ENCODE measurements at regions not wholly inside any gene's neighbourhood (a gene's known extent, or its start where the extent isn't known, plus 50 kb on each side); places are given as distances from the start of the nearest gene placed in this dataset.
A peak's percentile ranks its signal among the peaks of the same experiment; 100 is the strongest.

GRCh38 chr4:41390661-41391060, 133.9 kb downstream of the UCHL1 start:
- no peak for DNase-seq

GRCh38 chr4:41391271-41391670, 134.5 kb downstream of the UCHL1 start:
- no peak for DNase-seq

DNA sequence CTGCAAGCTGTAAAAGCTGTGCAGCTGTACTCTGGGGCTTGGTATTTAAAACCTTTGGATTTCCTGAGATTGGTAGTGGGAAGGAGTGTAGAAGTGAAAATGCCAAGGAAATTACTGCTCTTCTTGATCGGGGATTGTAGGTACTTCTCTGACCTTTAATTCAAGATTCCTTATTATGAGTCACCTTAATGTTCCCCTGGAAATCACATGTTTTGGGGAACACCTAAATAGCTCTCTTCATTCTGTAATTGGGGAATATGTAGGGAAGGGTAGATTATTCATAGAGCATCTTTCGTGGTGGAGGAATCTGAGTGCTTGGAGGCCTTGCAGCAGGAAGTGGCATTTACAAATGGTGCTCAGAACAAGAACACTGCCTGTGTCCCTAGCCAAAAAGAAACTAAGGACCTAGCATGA, 137.8 kb downstream of the UCHL1 start:
- no peak for DNase-seq

DNA sequence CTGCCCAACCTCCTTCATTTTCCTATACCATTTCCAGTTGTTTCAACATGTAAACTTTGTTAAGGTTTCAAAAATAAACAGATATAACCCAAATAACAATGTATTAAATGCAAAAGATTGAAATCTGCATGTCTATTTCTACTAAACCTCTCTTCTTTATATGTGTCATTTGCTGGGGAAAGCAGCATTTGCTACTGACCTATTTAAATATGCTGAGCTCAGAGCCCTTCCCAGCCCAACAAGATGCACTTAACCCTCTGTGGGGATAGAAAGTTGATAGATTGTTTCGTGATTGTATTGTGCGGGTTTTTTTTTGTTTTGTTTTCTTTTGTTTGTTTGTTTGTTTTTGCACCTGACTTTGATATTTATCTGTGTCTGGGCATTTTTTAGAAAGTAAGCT, 139.5 kb downstream of the UCHL1 start:
- DNase-seq: no peak

GRCh38 chr4:41396869-41397268, 140.1 kb downstream of the UCHL1 start:
- no peak for DNase-seq

DNA sequence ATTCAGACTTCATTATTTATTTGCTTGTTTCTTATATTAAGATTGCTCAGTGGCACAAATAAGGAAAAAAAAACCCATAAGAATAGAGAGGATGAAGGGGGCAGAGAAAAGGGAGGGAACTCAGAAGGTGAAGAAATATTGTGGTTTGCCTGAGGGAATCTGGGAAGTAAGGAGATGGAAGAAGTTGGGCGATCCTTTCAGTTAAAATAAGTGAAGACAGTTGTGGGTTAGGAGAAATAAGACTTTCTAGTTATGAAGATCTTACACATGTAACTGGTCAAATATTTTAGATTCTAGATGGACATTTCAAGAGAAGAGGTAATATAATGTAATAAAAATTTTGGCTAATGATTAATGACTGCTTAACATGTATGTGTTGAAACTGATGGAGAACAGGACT, 138.7 kb upstream of the LIMCH1 start:
- DNase-seq: peak; percentile 56

GRCh38 chr4:41400296-41400695, 137.7 kb upstream of the LIMCH1 start:
- DNase-seq: peak; percentile 40

DNA sequence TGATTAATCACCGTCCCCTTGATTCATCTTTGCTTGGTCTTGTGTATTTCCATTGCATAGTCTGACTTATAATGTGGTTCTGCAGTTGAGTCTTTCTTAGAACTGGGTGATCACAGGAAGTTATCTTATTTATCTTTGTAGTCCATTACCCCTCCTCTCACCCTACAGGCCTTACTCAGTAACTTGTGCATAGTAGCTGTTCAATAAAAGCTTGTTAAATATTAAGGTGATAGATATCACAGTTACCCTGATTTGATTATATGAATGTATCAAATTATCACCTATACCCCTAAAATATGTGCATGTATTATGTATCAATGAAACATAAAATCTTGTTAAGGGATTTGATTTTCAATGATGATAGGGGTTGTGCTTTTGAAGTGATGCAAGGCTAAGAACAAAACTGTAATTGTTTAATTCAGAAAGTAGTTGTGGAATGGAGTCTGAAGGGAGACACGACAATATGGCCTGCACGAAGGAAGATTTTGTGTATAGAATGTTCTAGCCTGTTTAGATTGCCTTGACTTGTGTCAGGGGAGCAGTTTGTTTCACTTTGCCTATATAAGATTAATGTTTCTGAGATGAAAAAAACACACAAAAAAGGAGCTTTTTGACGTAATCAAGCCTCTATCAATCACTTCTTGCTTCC, 132.4 kb upstream of the LIMCH1 start:
- DNase-seq: no peak

- no peak for DNase-seq
Observed at GRCh38 chr4:41406113-41406516, 131.8 kb upstream of the LIMCH1 start.

DNA sequence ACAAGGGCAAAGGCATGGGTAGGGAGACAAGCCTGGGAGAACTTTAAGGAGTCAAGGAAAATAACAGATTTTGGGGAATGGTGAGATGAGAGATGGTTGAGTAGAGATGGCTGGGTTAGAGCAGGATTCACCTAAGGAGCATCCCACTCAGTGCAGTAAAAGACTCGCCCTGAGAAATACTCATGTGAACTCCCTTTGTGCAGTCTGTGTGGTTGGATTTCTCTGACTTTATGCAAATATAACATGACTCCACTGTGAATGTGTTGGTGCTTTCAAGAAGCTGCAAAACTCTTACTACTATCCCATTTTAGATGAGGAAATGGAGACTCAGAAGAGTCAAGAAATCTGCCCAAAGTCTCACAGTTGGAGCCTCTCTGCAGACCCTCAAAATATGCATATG, 129.8 kb upstream of the LIMCH1 start:
- DNase-seq: no peak

- no peak for DNase-seq
Observed at GRCh38 chr4:41408859-41409593, 128.9 kb upstream of the LIMCH1 start.

DNA sequence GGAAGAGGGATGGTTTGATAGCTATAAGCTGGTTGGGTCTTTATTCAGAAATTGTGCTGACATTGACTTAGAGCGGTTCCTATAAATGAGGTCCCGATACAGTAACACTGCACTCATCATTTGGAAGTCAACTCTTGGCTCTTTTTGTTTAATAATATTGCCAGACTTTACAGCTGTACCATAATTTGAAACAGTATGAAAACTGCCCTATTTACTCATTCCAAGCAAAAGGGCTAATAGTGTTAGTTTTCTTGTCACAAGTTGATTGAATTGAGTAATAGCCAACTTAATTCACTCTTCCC, 128.4 kb upstream of the LIMCH1 start:
- no peak for DNase-seq

- DNase-seq: no peak
Observed at GRCh38 chr4:41410049-41410448, 127.9 kb upstream of the LIMCH1 start.

DNA sequence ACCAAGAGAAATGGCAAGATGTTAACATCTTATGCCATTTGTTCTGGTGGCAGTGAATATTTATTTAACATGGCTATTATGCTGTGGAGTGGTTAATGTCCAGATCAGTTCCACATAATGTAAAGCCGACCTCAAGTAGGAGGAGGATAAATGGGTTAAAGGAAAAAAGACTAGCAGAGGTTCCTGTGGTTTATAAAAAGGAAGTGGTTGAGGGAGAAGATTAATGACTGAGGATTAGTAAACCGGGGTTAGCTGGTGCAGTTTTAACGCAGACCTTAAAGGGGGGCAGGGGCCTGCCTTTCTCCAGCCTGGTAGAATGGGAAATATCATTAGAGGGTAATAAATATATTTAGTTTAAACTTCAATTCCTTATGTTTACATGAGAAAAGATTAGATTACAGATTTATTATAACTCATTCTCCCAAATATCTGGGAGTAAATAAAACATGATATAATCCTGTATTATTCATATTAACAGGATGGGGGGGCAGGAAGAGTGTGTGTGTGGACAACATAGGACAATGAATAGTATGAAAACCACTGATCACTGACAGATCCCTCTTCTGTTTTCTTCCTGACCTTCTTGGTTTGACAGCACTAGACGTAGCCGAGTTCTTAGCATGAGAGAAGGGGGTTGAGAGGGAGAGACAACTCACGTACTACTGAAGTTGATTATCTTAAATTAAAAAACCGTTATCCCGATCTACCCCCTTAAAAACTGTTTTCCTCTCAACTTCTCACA, 124.1 kb upstream of the LIMCH1 start:
- DNase-seq: peak; percentile 78

- peak; percentile 23 for DNase-seq
Observed at GRCh38 chr4:41414412-41414779, 123.6 kb upstream of the LIMCH1 start.

- peak; percentile 77 for DNase-seq
Observed at GRCh38 chr4:41418444-41418843, 119.5 kb upstream of the LIMCH1 start.

GRCh38 chr4:41420541-41420940, 117.4 kb upstream of the LIMCH1 start:
- DNase-seq: no peak

DNA sequence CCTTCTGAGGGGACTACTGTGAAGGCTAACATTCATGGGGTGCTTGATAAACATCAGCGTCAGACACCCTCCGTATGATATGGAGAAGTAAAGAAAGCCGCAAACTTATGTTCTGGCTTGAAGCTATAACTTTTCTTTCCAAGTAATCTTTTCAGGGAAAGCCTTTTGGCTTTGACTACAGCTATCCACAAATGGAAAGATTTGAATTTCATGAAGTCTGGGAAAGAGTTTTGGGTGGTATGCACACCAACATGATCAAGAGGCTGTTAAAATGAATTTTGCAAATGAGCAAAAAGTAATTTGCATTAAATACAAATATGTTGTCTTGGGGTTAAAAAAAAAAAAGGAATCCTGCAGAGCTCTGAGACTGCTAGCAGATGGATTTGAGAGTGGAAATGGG, 114.8 kb upstream of the LIMCH1 start:
- no peak for DNase-seq

DNA sequence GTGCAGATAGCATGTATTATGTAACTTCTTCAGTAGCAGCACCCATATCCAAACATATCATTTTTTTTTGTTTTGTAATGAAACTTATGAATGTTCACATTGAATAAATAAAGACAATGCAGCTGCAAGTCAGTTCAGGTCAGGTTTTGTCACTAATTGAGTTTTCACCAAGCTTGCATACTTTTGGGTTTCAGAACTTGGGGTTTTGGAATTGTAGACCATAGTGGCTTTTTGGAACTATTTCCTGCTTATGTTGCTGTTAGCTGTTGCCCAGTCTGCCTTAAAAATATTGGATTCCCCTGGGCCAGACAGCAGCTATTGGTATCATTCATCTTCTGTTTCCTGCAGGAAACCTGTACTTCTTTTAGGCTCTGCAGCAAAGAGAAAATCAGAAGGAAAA, 113.4 kb upstream of the LIMCH1 start:
- no peak for DNase-seq

GRCh38 chr4:41425650-41426049, 112.3 kb upstream of the LIMCH1 start:
- no peak for DNase-seq

DNA sequence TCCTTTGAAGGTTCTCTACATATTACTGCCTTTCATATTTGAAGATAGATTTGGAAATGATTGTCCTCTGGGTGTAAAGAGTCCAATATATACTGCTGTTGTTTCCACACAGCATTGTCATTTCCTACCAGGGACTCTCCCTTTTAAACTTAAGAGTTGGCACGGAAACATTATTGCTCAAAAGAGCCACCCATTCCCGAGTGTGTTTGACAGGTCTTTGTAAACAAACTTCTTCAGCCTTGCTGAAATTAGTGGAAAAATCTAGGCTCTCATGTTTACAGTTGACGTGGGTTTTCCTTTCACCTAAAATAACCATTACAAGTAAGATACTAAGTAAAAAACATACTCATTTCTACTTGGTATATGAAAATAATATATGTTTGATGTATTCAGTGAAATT, 111.4 kb upstream of the LIMCH1 start:
- DNase-seq: no peak

- DNase-seq: no peak
Observed at GRCh38 chr4:41427306-41427882, 110.6 kb upstream of the LIMCH1 start.

DNA sequence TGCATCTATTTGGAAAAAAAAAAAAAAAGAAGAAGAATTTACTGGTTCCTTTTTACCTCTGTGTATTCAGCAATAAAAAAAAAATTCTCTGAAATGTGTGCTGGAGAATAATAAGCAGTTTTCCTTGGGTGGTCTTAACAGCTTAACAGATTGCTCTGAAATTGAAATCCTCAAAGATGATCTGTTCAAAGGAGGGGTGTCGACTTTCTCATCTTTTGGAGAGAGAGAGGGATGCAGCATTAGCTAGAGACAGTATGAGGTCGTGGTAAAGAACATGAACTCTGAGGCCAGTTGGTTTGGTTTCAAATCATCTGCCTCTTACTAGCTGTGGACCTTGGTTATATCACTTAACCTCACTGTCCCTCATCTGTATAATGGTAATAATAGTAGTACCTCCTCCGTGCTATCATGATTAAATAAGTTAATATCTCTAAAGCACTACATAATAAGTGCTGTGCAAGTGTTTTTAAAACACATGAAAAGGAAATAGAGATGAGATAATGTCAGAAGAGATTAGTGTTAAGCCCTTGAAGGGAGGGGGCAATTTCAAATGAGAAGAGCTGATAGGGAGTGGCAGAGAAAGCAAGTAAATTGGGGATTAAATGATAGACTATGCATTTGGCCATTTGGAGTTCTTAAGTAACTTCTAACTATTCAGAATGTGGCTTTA, 109.9 kb upstream of the LIMCH1 start:
- no peak for DNase-seq
